HEK293 (cell line): ENCODE measurements at regions not wholly inside any gene's neighbourhood (a gene's known extent, or its start where the extent isn't known, plus 50 kb on each side); places are given as distances from the start of the nearest gene placed in this dataset.

Experiments
- CTCF ChIA-PET: fragments of 350-600 bp; formaldehyde crosslinking; extraction: SDS; loops from one replicate; lab custom pipeline; 2021; ENCODE audit warnings: antibody characterized with exemption; lab: Yijun Ruan, JAX
- POLR2A ChIA-PET: fragments of 300-600 bp; formaldehyde crosslinking; extraction: SDS; loops from one replicate; lab custom pipeline; 2020; ENCODE audit warnings: antibody characterized with exemption, inconsistent platforms; lab: Yijun Ruan, JAX
- H3K27ac ChIP-seq: fragments of 200-500 bp; sonication (Bioruptor generic); 2 replicates; pipeline ENCODE4 v1.5.1; 2014; ENCODE audit warnings: low read depth, low read length, control low read depth, inconsistent platforms; ENCODE audit errors: extremely low read depth
- H3K36me3 ChIP-seq, 2 experiments: fragments of 200-500 bp in 1 of 2; sonication (Bioruptor generic) in 1 of 2; 1 replicate in 1 of 2; 2 replicates in 1 of 2; pipeline ENCODE4 v1.5.1; 2014 to 2017; ENCODE audit warnings: inconsistent platforms in 2 of 2, low read length in 2 of 2; ENCODE audit not compliant: control insufficient read depth in 2 of 2, insufficient read depth in 1 of 2
- H3K4me1 ChIP-seq: fragments of 200-500 bp; sonication (Bioruptor generic); 2 replicates; pipeline ENCODE4 v1.5.1; 2014; ENCODE audit warnings: mild to moderate bottlenecking, low read length, inconsistent platforms; ENCODE audit not compliant: control insufficient read depth, insufficient read depth
- H3K4me3 ChIP-seq: 2 replicates; pipeline ENCODE4 v1.5.1; 2011; ENCODE audit warnings: low read depth, mild to moderate bottlenecking, control low read depth, low read length, moderate library complexity
- H3K9me3 ChIP-seq: fragments of 200-500 bp; sonication (Bioruptor generic); 2 replicates; pipeline ENCODE4 v1.5.1; 2014; ENCODE audit warnings: low read depth, low read length, inconsistent platforms; ENCODE audit not compliant: control insufficient read depth, insufficient read depth
- EGR2 ChIP-seq: fragments of 450-650 bp; formaldehyde crosslinking; IDR thresholded peaks from 2 replicates; pipeline ENCODE4 v1.5.1; 2016; ENCODE audit warnings: low read depth, missing biosample characterization, missing genetic modification characterization
- GFI1B ChIP-seq: fragments of 450-650 bp; formaldehyde crosslinking; IDR thresholded peaks from 2 replicates; pipeline ENCODE4 v1.5.1; 2016; ENCODE audit warnings: missing biosample characterization, missing genetic modification characterization
- GLI4 ChIP-seq: fragments of 450-650 bp; formaldehyde crosslinking; IDR thresholded peaks from 2 replicates; pipeline ENCODE4 v1.5.1; 2016; ENCODE audit warnings: missing biosample characterization, missing genetic modification characterization
- RBAK ChIP-seq: fragments of 450-650 bp; formaldehyde crosslinking; IDR thresholded peaks from 2 replicates; pipeline ENCODE4 v1.5.1; 2016; ENCODE audit warnings: missing biosample characterization, missing genetic modification characterization
- SALL2 ChIP-seq: fragments of 450-650 bp; formaldehyde crosslinking; IDR thresholded peaks from 2 replicates; pipeline ENCODE4 v1.5.0; 2017; ENCODE audit warnings: missing biosample characterization, mild to moderate bottlenecking, missing genetic modification characterization, borderline replicate concordance
- YY1 ChIP-seq: fragments of 450-650 bp; formaldehyde crosslinking; IDR thresholded peaks from 2 replicates; pipeline ENCODE4 v1.5.1; 2018; ENCODE audit warnings: missing biosample characterization, missing genetic modification characterization
- ZFP3 ChIP-seq: fragments of 450-650 bp; formaldehyde crosslinking; IDR thresholded peaks from 2 replicates; pipeline ENCODE4 v1.5.1; 2016; ENCODE audit warnings: low read depth, missing biosample characterization, missing genetic modification characterization
- ZNF18 ChIP-seq: fragments of 450-650 bp; formaldehyde crosslinking; IDR thresholded peaks from 2 replicates; pipeline ENCODE4 v1.5.1; 2016; ENCODE audit warnings: missing biosample characterization, missing genetic modification characterization
- ZNF19 ChIP-seq: fragments of 450-650 bp; formaldehyde crosslinking; IDR thresholded peaks from 2 replicates; pipeline ENCODE4; 2016; ENCODE audit warnings: missing biosample characterization, missing genetic modification characterization, low read depth
- ZNF311 ChIP-seq: fragments of 450-650 bp; formaldehyde crosslinking; IDR thresholded peaks from 2 replicates; pipeline ENCODE4 v1.5.1; 2017; ENCODE audit warnings: missing biosample characterization, missing genetic modification characterization, borderline replicate concordance
- ZNF426 ChIP-seq: fragments of 450-650 bp; formaldehyde crosslinking; IDR thresholded peaks from 2 replicates; pipeline ENCODE4 v1.5.1; 2017; ENCODE audit warnings: missing biosample characterization, missing genetic modification characterization, mild to moderate bottlenecking, inconsistent platforms, moderate library complexity
- ZNF473 ChIP-seq: fragments of 450-650 bp; formaldehyde crosslinking; IDR thresholded peaks from 2 replicates; pipeline ENCODE4 v1.5.1; 2017; ENCODE audit warnings: missing biosample characterization, missing genetic modification characterization
- ZNF529 ChIP-seq: fragments of 450-650 bp; formaldehyde crosslinking; IDR thresholded peaks from 2 replicates; pipeline ENCODE4 v1.5.1; 2017; ENCODE audit warnings: missing genetic modification characterization, missing biosample characterization; ENCODE audit not compliant: insufficient replicate concordance
- ZNF558 ChIP-seq: fragments of 450-650 bp; formaldehyde crosslinking; IDR thresholded peaks from 2 replicates; pipeline ENCODE4 v1.5.1; 2016; ENCODE audit warnings: missing biosample characterization, missing genetic modification characterization
- ZNF585B ChIP-seq: fragments of 450-650 bp; formaldehyde crosslinking; IDR thresholded peaks from 2 replicates; pipeline ENCODE4 v1.5.1; 2016; ENCODE audit warnings: missing biosample characterization, missing genetic modification characterization
- ZNF692 ChIP-seq: fragments of 450-650 bp; formaldehyde crosslinking; IDR thresholded peaks from 2 replicates; pipeline ENCODE4 v1.5.1; 2016; ENCODE audit warnings: missing biosample characterization, missing genetic modification characterization
- TF ChIP-seq, protein P1 (sequence below): fragments of 450-650 bp; formaldehyde crosslinking; IDR thresholded peaks from 2 replicates; pipeline ENCODE4 v1.5.1; 2016; ENCODE audit warnings: missing biosample characterization, missing genetic modification characterization
- TF ChIP-seq, protein P2 (sequence below): fragments of 450-650 bp; formaldehyde crosslinking; IDR thresholded peaks from 2 replicates; pipeline ENCODE4 v1.5.1; 2016; ENCODE audit warnings: missing biosample characterization, missing genetic modification characterization

GRCh38 chr20:48463096-48463720, 364.6 kb downstream of the PREX1 start (continued):
- no peak for TF ChIP-seq ZNF473 (tag by site-specific recombination)
- TF ChIP-seq ZNF585B (tag by site-specific recombination), result no peak
- no peak for TF ChIP-seq ZNF19 (tag by site-specific recombination)

DNA sequence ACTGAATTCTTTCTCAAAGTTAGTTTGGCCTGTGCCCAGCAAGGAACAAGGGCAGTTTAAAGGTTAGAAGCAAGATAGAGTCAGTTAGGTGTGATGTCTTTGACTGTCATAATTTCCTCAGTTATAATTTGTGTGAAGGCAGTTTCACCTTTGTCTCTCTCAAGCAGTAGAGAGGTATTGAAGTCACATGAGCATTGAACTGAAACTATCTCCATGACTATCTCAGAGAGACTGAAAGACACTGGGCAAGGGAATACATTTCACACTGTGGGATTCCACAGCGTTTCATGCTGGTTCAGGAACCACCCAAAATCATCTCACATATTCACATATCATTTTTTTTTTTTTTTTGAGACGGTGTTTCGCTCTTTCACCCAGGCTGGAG, 366.1 kb downstream of the PREX1 start:
- Histone ChIP-seq H3K4me3 (no peak overlapping the region), H3K9me3 (no peaks in the 10 kb centered on the region), H3K4me1 (no peaks in the 10 kb centered on the region), H3K36me3 (no peaks in the 10 kb centered on the region), H3K27ac (no peak overlapping the region)
- CTCF ChIA-PET, result no interaction called here
- POLR2A ChIA-PET, result no interaction called here
- TF ChIP-seq ZNF18, result no peak
- TF ChIP-seq GLI4 (tag by site-specific recombination), result no peak

DNA sequence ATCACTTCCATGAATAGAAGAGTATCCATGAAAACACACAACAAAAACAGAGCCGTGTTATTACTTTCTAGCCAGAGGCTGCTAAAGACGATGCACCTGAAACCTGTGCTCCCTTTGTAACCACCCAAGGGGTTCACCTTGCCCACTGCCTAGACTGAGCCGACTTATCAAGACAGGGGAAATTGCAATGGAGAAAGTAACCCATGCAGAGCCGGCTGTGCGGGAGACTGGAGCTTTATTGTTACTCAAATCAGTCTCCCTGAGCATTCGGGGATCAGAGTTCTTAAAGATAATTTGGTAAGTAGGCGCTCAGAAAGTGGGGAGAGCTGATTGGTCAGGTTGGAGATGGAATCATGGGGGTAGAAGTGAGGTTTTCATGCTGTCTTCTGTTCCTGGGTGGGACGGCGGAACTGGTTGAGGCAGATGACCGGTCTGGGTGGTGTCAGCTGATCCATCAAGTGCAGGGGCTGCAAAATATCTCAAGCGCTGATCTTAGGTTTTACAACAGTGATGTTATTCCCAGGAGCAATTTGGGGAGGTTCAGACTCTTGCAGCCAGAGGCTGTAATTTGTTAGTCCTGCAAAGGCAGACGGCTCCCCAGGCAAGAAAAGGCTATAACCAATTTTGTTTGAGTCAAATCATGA, 366.6 kb downstream of the PREX1 start:
- no peaks in the 10 kb centered on the region for H3K36me3 ChIP-seq
- H3K4me1 ChIP-seq, result no peaks in the 10 kb centered on the region
- ChIA-PET CTCF (interaction anchor here (1.2 kb wide), 1 partner anchor 159 kb away, joined by 3 read pairs; no protein-coding TSS in a partner anchor), POLR2A (no interaction called here)
- no peak overlapping the region for H3K4me3 ChIP-seq
- H3K27ac ChIP-seq, result no peak overlapping the region
- TF ChIP-seq, protein P1, sequence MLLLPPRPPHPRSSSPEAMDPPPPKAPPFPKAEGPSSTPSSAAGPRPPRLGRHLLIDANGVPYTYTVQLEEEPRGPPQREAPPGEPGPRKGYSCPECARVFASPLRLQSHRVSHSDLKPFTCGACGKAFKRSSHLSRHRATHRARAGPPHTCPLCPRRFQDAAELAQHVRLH (tag by site-specific recombination), result no peak
- TF ChIP-seq RBAK (tag by site-specific recombination), result no peak
- TF ChIP-seq GFI1B (tag by site-specific recombination), result no peak
- no peak for TF ChIP-seq ZFP3 (tag by site-specific recombination)
- no peak for TF ChIP-seq ZNF692 (tag by site-specific recombination)
- no peak for TF ChIP-seq SALL2 (tag by site-specific recombination)
- no peak for TF ChIP-seq ZNF558 (tag by site-specific recombination)
- no peak for TF ChIP-seq ZNF426
- no peak for TF ChIP-seq EGR2
- TF ChIP-seq, protein P2, sequence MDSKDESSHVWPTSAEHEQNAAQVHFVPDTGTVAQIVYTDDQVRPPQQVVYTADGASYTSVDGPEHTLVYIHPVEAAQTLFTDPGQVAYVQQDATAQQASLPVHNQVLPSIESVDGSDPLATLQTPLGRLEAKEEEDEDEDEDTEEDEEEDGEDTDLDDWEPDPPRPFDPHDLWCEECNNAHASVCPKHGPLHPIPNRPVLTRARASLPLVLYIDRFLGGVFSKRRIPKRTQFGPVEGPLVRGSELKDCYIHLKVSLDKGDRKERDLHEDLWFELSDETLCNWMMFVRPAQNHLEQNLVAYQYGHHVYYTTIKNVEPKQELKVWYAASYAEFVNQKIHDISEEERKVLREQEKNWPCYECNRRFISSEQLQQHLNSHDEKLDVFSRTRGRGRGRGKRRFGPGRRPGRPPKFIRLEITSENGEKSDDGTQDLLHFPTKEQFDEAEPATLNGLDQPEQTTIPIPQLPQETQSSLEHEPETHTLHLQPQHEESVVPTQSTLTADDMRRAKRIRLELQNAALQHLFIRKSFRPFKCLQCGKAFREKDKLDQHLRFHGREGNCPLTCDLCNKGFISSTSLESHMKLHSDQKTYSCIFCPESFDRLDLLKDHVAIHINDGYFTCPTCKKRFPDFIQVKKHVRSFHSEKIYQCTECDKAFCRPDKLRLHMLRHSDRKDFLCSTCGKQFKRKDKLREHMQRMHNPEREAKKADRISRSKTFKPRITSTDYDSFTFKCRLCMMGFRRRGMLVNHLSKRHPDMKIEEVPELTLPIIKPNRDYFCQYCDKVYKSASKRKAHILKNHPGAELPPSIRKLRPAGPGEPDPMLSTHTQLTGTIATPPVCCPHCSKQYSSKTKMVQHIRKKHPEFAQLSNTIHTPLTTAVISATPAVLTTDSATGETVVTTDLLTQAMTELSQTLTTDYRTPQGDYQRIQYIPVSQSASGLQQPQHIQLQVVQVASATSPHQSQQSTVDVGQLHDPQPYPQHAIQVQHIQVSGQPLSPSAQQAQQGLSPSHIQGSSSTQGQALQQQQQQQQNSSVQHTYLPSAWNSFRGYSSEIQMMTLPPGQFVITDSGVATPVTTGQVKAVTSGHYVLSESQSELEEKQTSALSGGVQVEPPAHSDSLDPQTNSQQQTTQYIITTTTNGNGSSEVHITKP, result no peak
- TF ChIP-seq ZNF311 (tag by site-specific recombination), result no peak
- TF ChIP-seq ZNF529 (tag by site-specific recombination), result no peak
- no peak for TF ChIP-seq YY1 (tag by site-specific recombination)
- no peaks in the 10 kb centered on the region for H3K9me3 ChIP-seq
